Epithelial cell of proximal tubule (primary cell): ENCODE measurements at regions not wholly inside any gene's neighbourhood (a gene's known extent, or its start where the extent isn't known, plus 50 kb on each side); places are given as distances from the start of the nearest gene placed in this dataset.

Source experiments
- DNase-seq: peaks from one replicate; pipeline ENCODE4 v3.0.0-alpha.2; 2011; ENCODE audit warnings: low read depth
- H3K4me3 ChIP-seq: 2 replicates; pipeline ENCODE4 v1.5.1; 2011; ENCODE audit warnings: low read depth, mild to moderate bottlenecking, low read length
- TF ChIP-seq, protein P1 (sequence below): conservative IDR thresholded peaks from 2 replicates; pipeline ENCODE4 v1.5.1; 2012; ENCODE audit warnings: low read depth, mild to moderate bottlenecking, low read length

DNA sequence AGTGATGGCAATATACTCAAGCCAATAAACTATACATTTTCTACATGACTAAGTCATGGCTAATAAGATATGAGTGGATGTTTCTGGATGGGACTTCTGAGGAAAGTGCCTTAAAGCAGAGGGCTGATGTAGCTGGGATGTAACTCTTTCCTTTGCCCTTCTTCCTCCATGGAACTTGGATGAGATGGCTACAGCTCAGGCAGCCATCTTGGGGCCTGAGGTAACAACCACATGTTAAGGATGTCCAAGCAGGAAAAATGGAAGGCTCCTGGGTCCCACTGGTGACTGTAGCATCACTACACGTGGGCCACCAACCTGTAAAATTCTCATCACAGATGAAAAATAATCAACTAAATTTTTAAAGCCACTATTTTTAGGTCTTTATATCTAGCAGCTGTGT is 54.4 kb upstream of the GRIP1 start:
- TF ChIP-seq, protein P1, sequence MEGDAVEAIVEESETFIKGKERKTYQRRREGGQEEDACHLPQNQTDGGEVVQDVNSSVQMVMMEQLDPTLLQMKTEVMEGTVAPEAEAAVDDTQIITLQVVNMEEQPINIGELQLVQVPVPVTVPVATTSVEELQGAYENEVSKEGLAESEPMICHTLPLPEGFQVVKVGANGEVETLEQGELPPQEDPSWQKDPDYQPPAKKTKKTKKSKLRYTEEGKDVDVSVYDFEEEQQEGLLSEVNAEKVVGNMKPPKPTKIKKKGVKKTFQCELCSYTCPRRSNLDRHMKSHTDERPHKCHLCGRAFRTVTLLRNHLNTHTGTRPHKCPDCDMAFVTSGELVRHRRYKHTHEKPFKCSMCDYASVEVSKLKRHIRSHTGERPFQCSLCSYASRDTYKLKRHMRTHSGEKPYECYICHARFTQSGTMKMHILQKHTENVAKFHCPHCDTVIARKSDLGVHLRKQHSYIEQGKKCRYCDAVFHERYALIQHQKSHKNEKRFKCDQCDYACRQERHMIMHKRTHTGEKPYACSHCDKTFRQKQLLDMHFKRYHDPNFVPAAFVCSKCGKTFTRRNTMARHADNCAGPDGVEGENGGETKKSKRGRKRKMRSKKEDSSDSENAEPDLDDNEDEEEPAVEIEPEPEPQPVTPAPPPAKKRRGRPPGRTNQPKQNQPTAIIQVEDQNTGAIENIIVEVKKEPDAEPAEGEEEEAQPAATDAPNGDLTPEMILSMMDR = no peak
- no peak for DNase-seq

DNA sequence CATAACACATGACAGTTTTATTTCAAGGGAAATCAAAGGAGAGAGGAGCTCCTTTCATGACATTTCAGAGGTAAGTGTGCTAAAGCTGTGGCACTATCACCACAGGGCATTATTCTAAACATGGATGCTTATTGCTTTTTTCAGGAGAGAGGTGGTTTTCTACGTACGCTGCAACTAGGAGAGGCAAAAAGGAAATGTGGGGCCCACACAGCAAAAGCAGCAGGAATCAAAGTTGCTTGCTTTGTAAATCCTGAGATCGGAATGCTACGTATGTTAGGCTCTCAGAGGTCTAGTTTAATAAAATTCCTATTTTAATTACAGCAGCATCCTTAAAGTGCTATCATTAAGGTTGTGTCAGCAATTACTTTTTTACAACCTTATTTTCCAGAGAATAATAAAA is 55.0 kb upstream of the GRIP1 start:
- TF ChIP-seq, protein P1 = no peak
- no peak overlapping the region for H3K4me3 ChIP-seq
- DNase-seq = no peak

More for the DNA sequence above, 54.4 kb upstream of the GRIP1 start:
- H3K4me3 ChIP-seq = no peak overlapping the region

DNA sequence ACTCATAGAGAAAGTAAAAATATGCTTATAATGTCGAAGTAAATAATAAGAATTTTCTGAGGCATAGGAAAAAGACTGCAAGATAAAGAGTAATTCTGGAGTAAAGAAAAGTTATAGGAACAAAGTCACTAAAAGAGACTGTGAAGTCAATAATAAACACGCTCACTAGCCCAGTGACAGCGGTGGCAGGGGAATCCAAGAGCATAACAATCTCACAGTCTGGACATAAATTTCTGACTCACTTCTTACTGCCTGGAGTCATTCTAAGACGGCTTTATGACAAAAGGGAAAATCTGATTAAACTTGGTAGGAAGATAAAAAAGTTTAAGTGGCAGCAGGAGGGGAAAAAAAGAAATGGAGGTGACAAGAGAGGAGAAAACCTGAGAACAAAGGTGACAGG is 56.4 kb upstream of the GRIP1 start:
- TF ChIP-seq, protein P1 = no peak
- DNase-seq = no peak
- no peak overlapping the region for H3K4me3 ChIP-seq

DNA sequence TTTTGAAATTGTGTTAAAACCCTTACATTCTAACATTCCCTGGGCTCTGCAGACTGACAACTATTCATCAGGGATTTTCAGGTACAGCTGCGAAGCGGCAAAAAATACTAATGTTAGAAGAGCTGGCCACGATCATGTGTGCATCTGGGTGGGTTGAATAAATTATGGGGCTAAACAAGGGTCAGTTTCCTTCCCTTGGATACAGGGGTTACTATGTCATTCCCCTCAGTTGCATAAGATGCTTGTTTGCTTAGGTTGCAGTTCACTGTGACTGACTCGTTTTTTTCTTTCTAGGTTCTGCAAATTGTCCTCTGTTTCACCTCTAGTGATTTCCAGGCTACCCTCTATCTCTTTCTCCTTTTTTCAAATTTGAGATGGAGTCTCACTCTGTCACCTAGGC is 58.1 kb upstream of the GRIP1 start:
- TF ChIP-seq, protein P1 = no peak
- DNase-seq = no peak
- H3K4me3 ChIP-seq = no peak overlapping the region

DNA sequence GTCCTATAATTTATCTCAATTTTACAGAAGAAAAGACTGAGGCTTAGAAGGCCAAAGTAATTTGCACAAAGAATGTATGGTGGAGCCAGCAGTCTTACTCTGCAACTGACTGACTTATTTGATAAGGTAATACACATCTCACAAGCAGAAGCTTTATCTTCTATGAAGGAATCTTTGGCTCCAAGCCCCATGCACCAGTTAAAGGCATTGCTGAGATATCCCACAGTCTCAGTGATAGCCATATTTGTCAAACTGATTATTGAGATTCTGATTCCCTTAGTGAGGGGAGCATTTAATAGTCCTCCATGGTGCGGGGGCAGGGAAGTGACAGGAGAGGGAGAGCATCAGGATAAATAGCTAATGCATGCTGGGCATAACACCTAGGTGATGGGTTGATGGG is 60.4 kb upstream of the GRIP1 start:
- no peak for DNase-seq
- no peak overlapping the region for H3K4me3 ChIP-seq
- TF ChIP-seq, protein P1 = no peak

DNA sequence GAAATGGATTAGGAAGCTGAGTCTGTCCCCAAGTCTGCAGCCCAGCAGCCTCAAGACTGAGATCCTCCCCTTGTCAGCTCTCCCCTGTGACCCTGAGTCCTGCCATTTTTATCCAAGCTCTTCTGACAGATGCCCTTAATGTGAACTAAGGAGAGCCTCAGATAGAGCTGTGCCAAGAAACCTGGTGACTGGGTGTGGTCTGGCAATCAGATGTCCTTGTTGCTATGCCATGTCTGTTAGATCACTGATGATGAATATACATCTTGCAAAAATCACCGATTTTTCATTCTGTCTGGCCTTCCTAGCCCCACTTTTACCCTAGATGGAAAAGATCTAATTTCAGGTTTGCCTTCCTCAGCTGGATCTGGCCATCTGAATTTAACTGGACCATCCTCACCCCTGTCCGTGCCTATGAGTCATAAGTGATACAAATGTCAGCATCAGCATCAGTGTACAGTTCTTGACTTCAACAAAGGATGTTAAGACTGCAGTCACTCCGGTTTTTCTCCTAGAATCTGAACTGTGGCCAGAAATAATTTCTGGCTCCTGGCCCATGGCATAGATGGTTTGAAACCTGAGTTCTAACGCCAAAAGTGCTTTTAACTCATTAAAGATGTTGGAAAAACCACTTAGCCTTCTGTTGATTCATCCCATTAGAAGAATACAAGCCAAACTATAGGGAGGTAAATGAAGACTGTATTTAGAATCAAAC is 61.2 kb upstream of the GRIP1 start:
- TF ChIP-seq, protein P1 = no peak
- H3K4me3 ChIP-seq = no peak overlapping the region
- no peak for DNase-seq

DNA sequence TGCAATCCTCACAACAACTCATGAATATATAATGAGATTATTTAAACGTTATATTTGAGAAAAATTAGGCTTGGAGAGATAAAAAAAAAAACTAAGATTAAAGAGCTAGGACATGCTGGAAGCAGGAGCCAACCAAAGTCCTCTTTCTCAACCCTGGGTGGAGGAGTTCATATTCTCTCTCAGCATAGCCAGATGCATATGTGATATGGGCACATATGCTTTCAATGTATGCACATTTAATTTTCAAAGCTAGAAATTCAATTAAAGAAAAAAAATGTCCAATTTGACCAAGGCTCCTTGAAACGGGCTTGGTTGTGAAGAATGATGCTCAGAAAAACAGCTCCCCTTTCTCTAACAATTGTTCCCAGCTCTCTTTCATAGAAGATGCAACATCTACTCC is 61.9 kb upstream of the GRIP1 start:
- no peak overlapping the region for H3K4me3 ChIP-seq
- TF ChIP-seq, protein P1 = no peak
- no peak for DNase-seq
